K562 (cell line): ENCODE measurements at regions not wholly inside any gene's neighbourhood (a gene's known extent, or its start where the extent isn't known, plus 50 kb on each side); places are given as distances from the start of the nearest gene placed in this dataset.

Source experiments
- CXXC5 ChIP-seq: fragments of 250-450 bp; sonication (Bioruptor Pico); IDR thresholded peaks from 2 replicates; pipeline ENCODE4 v1.8.0; 2022; ENCODE audit warnings: inconsistent platforms, mild to moderate bottlenecking, moderate library complexity
- FOSL1 ChIP-seq: fragments of 200-800 bp; sonication (Bioruptor generic); conservative IDR thresholded peaks from 2 replicates; pipeline ENCODE4 v1.6.1; 2016; ENCODE audit warnings: missing genetic modification characterization, missing compliant biosample characterization
- FOXA3 ChIP-seq, 2 experiments: fragments of 450-650 bp in 1 of 2; sonication (generic) in 1 of 2; formaldehyde crosslinking; IDR thresholded peaks in 1 of 2; conservative IDR thresholded peaks in 1 of 2; 2 replicates each; pipeline versions ENCODE4 v1.4.0 to v1.8.0; 2020 to 2022; ENCODE audit warnings: mild to moderate bottlenecking in 2 of 2, missing genetic modification reagents in 1 of 2
- JUND ChIP-seq, 2 experiments: IDR thresholded peaks; 2 replicates in 1 of 2; 3 replicates in 1 of 2; pipeline ENCODE4 v1.6.1; 2011; ENCODE audit warnings: borderline replicate concordance in 2 of 2, low read depth in 2 of 2, low read length in 2 of 2, improper control_type of control experiment in 1 of 2, missing biosample characterization in 1 of 2, missing genetic modification characterization in 1 of 2, missing genetic modification reagents in 1 of 2
- NBN ChIP-seq: fragments of 450-650 bp; IDR thresholded peaks from 2 replicates; pipeline ENCODE4 v1.6.1; 2016; ENCODE audit warnings: low read depth, mild to moderate bottlenecking
- NFE2 ChIP-seq: IDR thresholded peaks from 2 replicates; pipeline ENCODE4 v1.6.1; 2014; ENCODE audit warnings: antibody characterized with exemption, low read depth
- NFXL1 ChIP-seq: fragments of 450-650 bp; formaldehyde crosslinking; IDR thresholded peaks from 2 replicates; pipeline ENCODE4 v1.4.0; 2021; ENCODE audit warnings: mild to moderate bottlenecking
- NR2C1 ChIP-seq, 2 experiments: fragments of 450-650 bp; IDR thresholded peaks; 2 replicates each; pipeline ENCODE4 v1.6.1; 2017; ENCODE audit warnings: mild to moderate bottlenecking in 2 of 2, antibody characterized with exemption in 1 of 2, inconsistent platforms in 1 of 2, missing compliant biosample characterization in 1 of 2, missing genetic modification characterization in 1 of 2
- POLR2G ChIP-seq: fragments of 200-400 bp; formaldehyde crosslinking; IDR thresholded peaks from 2 replicates; pipeline ENCODE4 v1.6.1; 2017; ENCODE audit warnings: low read depth, mild to moderate bottlenecking, antibody characterized with exemption, low read length, moderate library complexity
- PTTG1 ChIP-seq: fragments of 450-650 bp; IDR thresholded peaks from 2 replicates; pipeline ENCODE4 v1.6.1; 2016; ENCODE audit warnings: low read depth, mild to moderate bottlenecking, missing genetic modification characterization, missing compliant biosample characterization
- PYGO2 ChIP-seq: fragments of 450-650 bp; IDR thresholded peaks from 2 replicates; pipeline ENCODE4 v1.6.1; 2016; ENCODE audit warnings: mild to moderate bottlenecking, missing genetic modification characterization, moderate library complexity, missing compliant biosample characterization
- SIRT6 ChIP-seq: IDR thresholded peaks from one replicate; pipeline ENCODE4 v1.6.1; 2012; ENCODE audit warnings: low read depth, mild to moderate bottlenecking, control low read depth, inconsistent platforms, low read length, moderate library complexity
- SMAD2 ChIP-seq: fragments of 150-350 bp; IDR thresholded peaks from 2 replicates; pipeline ENCODE4 v1.6.1; 2014; ENCODE audit warnings: low read depth, mild to moderate bottlenecking, low read length
- SMAD3 ChIP-seq: fragments of 450-650 bp; formaldehyde crosslinking; conservative IDR thresholded peaks from 2 replicates; pipeline ENCODE4 v1.4.0; 2020; ENCODE audit warnings: mild to moderate bottlenecking
- ZBTB11 ChIP-seq, 3 experiments: fragments of 200-800 bp in 1 of 3; fragments of 250-450 bp in 1 of 3; fragments of 450-650 bp in 1 of 3; sonication (Bioruptor Pico) in 1 of 3; sonication (Bioruptor generic) in 1 of 3; formaldehyde crosslinking in 1 of 3; IDR thresholded peaks; 2 replicates each; pipeline versions ENCODE4 v1.6.1 to v1.8.0; 2016 to 2022; ENCODE audit warnings: mild to moderate bottlenecking in 2 of 3, missing genetic modification characterization in 2 of 3, missing compliant biosample characterization in 1 of 3, moderate library complexity in 1 of 3
- ZNF41 ChIP-seq: fragments of 250-450 bp; sonication (Bioruptor Pico); conservative IDR thresholded peaks from 2 replicates; pipeline ENCODE4 v1.4.0; 2020; ENCODE audit warnings: mild to moderate bottlenecking
- ZNF584 ChIP-seq: fragments of 200-800 bp; sonication (Bioruptor generic); IDR thresholded peaks from 2 replicates; pipeline ENCODE4 v1.6.1; 2016; ENCODE audit warnings: low read depth, mild to moderate bottlenecking, missing genetic modification characterization, missing compliant biosample characterization

- TF ChIP-seq CXXC5 (peak; percentile 37; the same call in 1 of the 2 replicates), SMAD3 (peak; percentile 60; the same call in 1 of the 2 replicates), PYGO2 (tag) (peak; percentile 70), ZNF41 (CRISPR knock-in tag) (0 out of 2 replicates have a peak, but pooled peaks have one; percentile 53), NFE2 (peak; percentile 53), NFXL1 (CRISPR knock-in tag) (0 out of 2 replicates have a peak, but pooled peaks have one; percentile 50), FOSL1 (tag) (0 out of 2 replicates have a peak, but pooled peaks have one; percentile 11), ZBTB11 (CRISPR knock-in tag; IDR thresholded peaks at IDR 0.05) (peak in 1 of 3 experiments; percentile 39; a peak in 1 of 6 replicates), SMAD2 (no peak), NR2C1 (IDR thresholded peaks at IDR 0.05) (peak; percentile 97), NR2C1 (tag; IDR thresholded peaks at IDR 0.05) (peak; percentile 99), JUND (IDR thresholded peaks at IDR 0.05; ENCODE audit: borderline replicate concordance, low read depth, low read length) (no peak), JUND (tag; IDR thresholded peaks at IDR 0.05; ENCODE audit: borderline replicate concordance, low read depth, low read length) (peak; percentile 26; the same call in 1 of the 3 replicates), SIRT6 (no peak), POLR2G (no peak), ZNF584 (CRISPR knock-in tag) (peak; percentile 51; the same call in 1 of the 2 replicates), FOXA3 (CRISPR knock-in tag; conservative IDR thresholded peaks at IDR 0.05 in 1 of 2, IDR thresholded peaks at IDR 0.05 in 1 of 2) (peak in 1 of 2 experiments; percentile 55; a peak in 1 of 4 replicates), NBN (no peak), PTTG1 (tag) (peak; percentile 77; the same call in 1 of the 2 replicates)
Observed at GRCh38 chr9:38195737-38196161, 126.7 kb upstream of the SHB start (continued).
